KMS-11 (cell line): ENCODE measurements at regions not wholly inside any gene's neighbourhood (a gene's known extent, or its start where the extent isn't known, plus 50 kb on each side); places are given as distances from the start of the nearest gene placed in this dataset.

ENCODE experiments used
- H2AFZ ChIP-seq: fragments of 200-600 bp; sonication (generic); 2 replicates; pipeline ENCODE4 v1.6.1; 2016; ENCODE audit warnings: antibody characterized with exemption, mixed run types, low read depth
- H3K27ac ChIP-seq: fragments of 200-600 bp; sonication (generic); 2 replicates; pipeline ENCODE4 v1.6.1; 2016; ENCODE audit warnings: mild to moderate bottlenecking, mixed run types
- H3K27me3 ChIP-seq: fragments of 200-600 bp; sonication (generic); 2 replicates; pipeline ENCODE4 v1.6.1; 2017; ENCODE audit warnings: mild to moderate bottlenecking, low read depth, mixed run types, moderate library complexity; ENCODE audit not compliant: insufficient read depth
- H3K36me3 ChIP-seq: fragments of 200-600 bp; sonication (generic); 2 replicates; pipeline ENCODE4 v1.6.1; 2017; ENCODE audit warnings: mild to moderate bottlenecking, mixed run types; ENCODE audit not compliant: insufficient read depth
- H3K4me1 ChIP-seq: fragments of 200-600 bp; sonication (generic); 2 replicates; pipeline ENCODE4 v1.6.1; 2016; ENCODE audit warnings: mild to moderate bottlenecking, low read depth, mixed run types; ENCODE audit not compliant: poor library complexity, severe bottlenecking
- H3K4me2 ChIP-seq: fragments of 200-600 bp; sonication (generic); 2 replicates; pipeline ENCODE4 v1.7.0; 2016; ENCODE audit warnings: mild to moderate bottlenecking, mixed run types
- H3K4me3 ChIP-seq: fragments of 200-600 bp; sonication (generic); IDR thresholded peaks from 2 replicates; pipeline ENCODE4 v1.6.1; 2017; ENCODE audit warnings: low read depth, low read length, mixed read lengths; ENCODE audit not compliant: insufficient read depth
- H3K79me2 ChIP-seq: fragments of 200-600 bp; sonication (generic); 2 replicates; pipeline ENCODE4 v1.6.1; 2016; ENCODE audit warnings: low read depth, mixed run types; ENCODE audit not compliant: insufficient read depth
- H3K9ac ChIP-seq: fragments of 200-600 bp; sonication (generic); 2 replicates; pipeline ENCODE4 v1.6.1; 2016; ENCODE audit warnings: mild to moderate bottlenecking, mixed run types
- H4K20me1 ChIP-seq: fragments of 200-600 bp; sonication (generic); 2 replicates; pipeline ENCODE4 v1.6.1; 2016; ENCODE audit warnings: mild to moderate bottlenecking, mixed run types; ENCODE audit not compliant: insufficient read depth
- TF ChIP-seq, protein P1 (sequence below): fragments of 200-600 bp; sonication (generic); conservative IDR thresholded peaks from 2 replicates; pipeline ENCODE4 v1.6.1; 2017; ENCODE audit warnings: low read depth, mild to moderate bottlenecking, antibody characterized with exemption, low read length, moderate library complexity, mixed read lengths

DNA sequence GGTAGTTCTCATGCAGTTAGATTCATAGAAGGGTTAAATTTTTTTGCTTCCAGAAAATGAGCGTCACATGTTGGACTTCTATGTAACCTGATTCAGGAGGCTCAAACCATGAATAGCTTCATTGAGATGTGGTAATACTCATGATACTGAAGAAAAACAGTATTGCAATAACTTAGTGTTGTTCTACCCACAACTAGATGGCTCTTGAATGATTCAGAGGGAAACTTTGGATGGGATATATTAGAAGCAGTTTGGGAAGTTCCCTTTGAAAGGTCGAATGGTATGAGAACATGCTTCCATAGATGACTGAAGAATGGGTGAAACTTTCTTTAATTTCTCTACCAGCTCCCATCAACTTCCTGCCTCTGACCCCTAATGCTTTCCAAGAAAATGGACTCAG lies 211.7 kb upstream of the PTGFR start:
- Histone ChIP-seq H3K27me3 (no peaks in the 10 kb centered on the region), H2AFZ (no peak overlapping the region), H3K4me3 (no peak overlapping the region), H3K27ac (no peak overlapping the region), H3K79me2 (no peaks in the 10 kb centered on the region), H3K4me2 (no peak overlapping the region), H4K20me1 (no peaks in the 10 kb centered on the region), H3K4me1 (peaks cover 30% of the 10 kb centered on the region), H3K36me3 (no peaks in the 10 kb centered on the region), H3K9ac (no peak overlapping the region)
- TF ChIP-seq, protein P1, sequence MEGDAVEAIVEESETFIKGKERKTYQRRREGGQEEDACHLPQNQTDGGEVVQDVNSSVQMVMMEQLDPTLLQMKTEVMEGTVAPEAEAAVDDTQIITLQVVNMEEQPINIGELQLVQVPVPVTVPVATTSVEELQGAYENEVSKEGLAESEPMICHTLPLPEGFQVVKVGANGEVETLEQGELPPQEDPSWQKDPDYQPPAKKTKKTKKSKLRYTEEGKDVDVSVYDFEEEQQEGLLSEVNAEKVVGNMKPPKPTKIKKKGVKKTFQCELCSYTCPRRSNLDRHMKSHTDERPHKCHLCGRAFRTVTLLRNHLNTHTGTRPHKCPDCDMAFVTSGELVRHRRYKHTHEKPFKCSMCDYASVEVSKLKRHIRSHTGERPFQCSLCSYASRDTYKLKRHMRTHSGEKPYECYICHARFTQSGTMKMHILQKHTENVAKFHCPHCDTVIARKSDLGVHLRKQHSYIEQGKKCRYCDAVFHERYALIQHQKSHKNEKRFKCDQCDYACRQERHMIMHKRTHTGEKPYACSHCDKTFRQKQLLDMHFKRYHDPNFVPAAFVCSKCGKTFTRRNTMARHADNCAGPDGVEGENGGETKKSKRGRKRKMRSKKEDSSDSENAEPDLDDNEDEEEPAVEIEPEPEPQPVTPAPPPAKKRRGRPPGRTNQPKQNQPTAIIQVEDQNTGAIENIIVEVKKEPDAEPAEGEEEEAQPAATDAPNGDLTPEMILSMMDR, result no peak

DNA sequence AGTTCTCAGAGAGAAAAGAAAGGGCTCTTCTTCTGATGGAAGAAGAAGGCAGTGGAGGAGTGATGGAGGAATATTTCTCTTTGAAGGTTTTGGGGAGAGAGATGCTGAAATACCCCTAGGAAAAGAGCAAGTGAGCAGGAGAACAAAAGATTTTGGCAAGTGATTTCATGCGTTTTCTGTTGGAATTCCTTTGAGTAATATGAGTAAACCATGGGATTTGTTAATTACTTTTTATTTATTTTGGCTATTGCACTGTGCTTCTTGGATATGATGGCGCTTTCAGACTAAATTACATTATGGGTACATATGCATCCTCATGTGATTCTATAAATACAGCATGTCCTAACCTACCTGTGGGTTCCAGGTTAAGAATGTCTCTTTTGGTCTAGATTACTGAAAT lies 210.1 kb upstream of the PTGFR start:
- Histone ChIP-seq H3K27me3 (no peaks in the 10 kb centered on the region), H3K27ac (no peak overlapping the region), H4K20me1 (no peaks in the 10 kb centered on the region), H3K4me3 (no peak overlapping the region), H2AFZ (no peak overlapping the region), H3K4me1 (peaks cover 28% of the 10 kb centered on the region), H3K9ac (no peak overlapping the region), H3K4me2 (no peak overlapping the region), H3K79me2 (no peaks in the 10 kb centered on the region), H3K36me3 (no peaks in the 10 kb centered on the region)
- TF ChIP-seq, protein P1, result no peak

DNA sequence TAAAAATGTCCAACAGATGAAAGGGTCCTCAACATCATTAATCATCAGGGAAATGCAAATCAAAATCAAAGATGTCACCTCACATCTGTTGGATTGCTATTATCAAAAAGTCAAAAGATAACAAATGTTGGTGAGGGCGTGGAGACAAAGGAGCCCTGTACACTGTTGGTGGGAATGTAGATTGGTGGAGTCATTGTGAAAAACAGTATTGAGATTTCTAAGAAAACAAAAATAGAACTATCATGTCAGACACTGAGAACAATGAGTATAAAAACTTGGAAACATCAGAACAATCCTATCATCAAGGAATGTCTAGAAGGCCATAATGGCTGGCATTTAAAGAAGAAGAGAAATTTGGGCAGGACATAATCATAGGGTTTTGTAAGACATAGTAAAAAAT lies 209.2 kb upstream of the PTGFR start:
- H3K36me3 ChIP-seq, result no peaks in the 10 kb centered on the region
- TF ChIP-seq, protein P1, result no peak
- H3K27ac ChIP-seq, result no peak overlapping the region
- H2AFZ ChIP-seq, result no peak overlapping the region
- no peak overlapping the region for H3K4me3 ChIP-seq
- no peaks in the 10 kb centered on the region for H4K20me1 ChIP-seq
- H3K4me2 ChIP-seq, result no peak overlapping the region
- peaks cover 18% of the 10 kb centered on the region for H3K4me1 ChIP-seq
- no peaks in the 10 kb centered on the region for H3K27me3 ChIP-seq
- H3K9ac ChIP-seq, result no peak overlapping the region
- no peaks in the 10 kb centered on the region for H3K79me2 ChIP-seq

DNA sequence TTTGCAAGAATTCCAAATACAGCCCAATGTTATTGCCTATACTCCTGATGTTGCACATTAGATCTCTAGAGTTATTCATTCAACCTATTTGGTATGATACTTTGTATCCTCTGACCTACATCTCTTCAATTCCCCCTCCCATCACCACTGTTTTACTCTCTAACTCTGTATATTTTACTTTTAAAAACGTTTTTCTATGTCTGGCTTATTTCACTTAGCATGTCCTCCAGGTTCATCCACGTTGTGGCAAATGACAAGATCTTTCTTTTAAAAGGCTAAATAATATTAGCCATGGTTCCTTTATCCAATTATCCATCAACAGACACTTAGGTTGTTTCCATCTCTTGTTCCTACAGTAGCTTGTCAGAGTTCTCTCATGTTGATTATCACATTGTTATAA lies 207.1 kb upstream of the PTGFR start:
- H3K4me3 ChIP-seq, result no peak overlapping the region
- H3K27me3 ChIP-seq, result no peaks in the 10 kb centered on the region
- H3K36me3 ChIP-seq, result no peaks in the 10 kb centered on the region
- H3K4me2 ChIP-seq, result no peak overlapping the region
- no peak overlapping the region for H2AFZ ChIP-seq
- H3K4me1 ChIP-seq, result no peaks in the 10 kb centered on the region
- no peak overlapping the region for H3K9ac ChIP-seq
- no peaks in the 10 kb centered on the region for H3K79me2 ChIP-seq
- no peaks in the 10 kb centered on the region for H4K20me1 ChIP-seq
- TF ChIP-seq, protein P1, result no peak
- H3K27ac ChIP-seq, result no peak overlapping the region

DNA sequence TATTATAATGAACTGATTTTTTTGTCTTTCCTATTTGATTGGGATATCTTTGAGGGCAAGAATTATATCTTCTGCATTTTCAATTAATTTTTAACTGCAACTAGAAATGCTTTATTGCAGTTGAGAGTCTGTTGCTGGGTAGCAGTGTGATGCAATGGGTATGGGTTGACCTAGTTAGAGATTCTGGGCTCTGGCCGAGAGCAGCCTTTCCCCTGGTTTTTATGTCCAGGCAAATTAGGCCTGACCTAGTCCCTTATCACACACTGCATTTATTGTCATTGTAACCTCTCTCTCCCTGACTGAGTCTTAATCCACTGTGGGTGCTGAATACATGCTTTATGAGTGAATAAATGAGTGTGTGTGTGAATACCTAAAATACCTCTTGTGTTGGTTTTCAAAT lies 206.4 kb upstream of the PTGFR start:
- H3K36me3 ChIP-seq, result no peaks in the 10 kb centered on the region
- no peaks in the 10 kb centered on the region for H3K27me3 ChIP-seq
- H3K4me2 ChIP-seq, result no peak overlapping the region
- no peak overlapping the region for H2AFZ ChIP-seq
- H3K4me3 ChIP-seq, result no peak overlapping the region
- H3K27ac ChIP-seq, result no peak overlapping the region
- TF ChIP-seq, protein P1, result no peak
- no peaks in the 10 kb centered on the region for H4K20me1 ChIP-seq
- H3K4me1 ChIP-seq, result no peaks in the 10 kb centered on the region
- H3K79me2 ChIP-seq, result no peaks in the 10 kb centered on the region
- H3K9ac ChIP-seq, result no peak overlapping the region
